Activated CD4-positive, alpha-beta memory T cell treated with anti-CD3 and anti-CD28 coated beads, Interleukin-2, amount 10 ng/mL, durations not matched to agents 7 days and 5 days (primary cell): ENCODE measurements at regions not wholly inside any gene's neighbourhood (a gene's known extent, or its start where the extent isn't known, plus 50 kb on each side); places are given as distances from the start of the nearest gene placed in this dataset.
"Not testable (repeated sequence)": the region's sequence is repeated elsewhere in the genome, so short reads cannot be mapped to it uniquely, and the experiment has no call there.

Experiments
- CTCF ChIA-PET: fragments of 350-600 bp; sonication (Branson Sonifier 250); formaldehyde crosslinking; loops from one replicate; lab custom pipeline; 2021; ENCODE audit warnings: antibody characterized with exemption, inconsistent platforms; lab: Charles Lee
- POLR2A ChIA-PET: fragments of 350-600 bp; sonication (Branson Sonifier 250); formaldehyde crosslinking; loops from one replicate; lab custom pipeline; 2021; ENCODE audit warnings: antibody characterized with exemption; lab: Charles Lee
- DNase-seq: peaks from one replicate; pipeline ENCODE4 v3.0.0-alpha.2; 2020
- H3K27ac Mint-ChIP-seq: one replicate; pipeline ENCODE4 v1.8.0; 2021; ENCODE audit warnings: mild to moderate bottlenecking, mixed read lengths
- H3K27me3 Mint-ChIP-seq: one replicate; pipeline ENCODE4 v1.8.0; 2021; ENCODE audit warnings: mixed read lengths
- H3K36me3 Mint-ChIP-seq: one replicate; pipeline ENCODE4 v1.8.0; 2021; ENCODE audit warnings: low read depth, mixed read lengths
- H3K4me1 Mint-ChIP-seq: one replicate; pipeline ENCODE4 v1.8.0; 2021; ENCODE audit warnings: mixed read lengths
- H3K4me3 Mint-ChIP-seq: one replicate; pipeline ENCODE4 v1.8.0; 2021; ENCODE audit warnings: mild to moderate bottlenecking, mixed read lengths
- H3K9me3 Mint-ChIP-seq: one replicate; pipeline ENCODE4 v1.8.0; 2021; ENCODE audit warnings: mixed read lengths

DNA sequence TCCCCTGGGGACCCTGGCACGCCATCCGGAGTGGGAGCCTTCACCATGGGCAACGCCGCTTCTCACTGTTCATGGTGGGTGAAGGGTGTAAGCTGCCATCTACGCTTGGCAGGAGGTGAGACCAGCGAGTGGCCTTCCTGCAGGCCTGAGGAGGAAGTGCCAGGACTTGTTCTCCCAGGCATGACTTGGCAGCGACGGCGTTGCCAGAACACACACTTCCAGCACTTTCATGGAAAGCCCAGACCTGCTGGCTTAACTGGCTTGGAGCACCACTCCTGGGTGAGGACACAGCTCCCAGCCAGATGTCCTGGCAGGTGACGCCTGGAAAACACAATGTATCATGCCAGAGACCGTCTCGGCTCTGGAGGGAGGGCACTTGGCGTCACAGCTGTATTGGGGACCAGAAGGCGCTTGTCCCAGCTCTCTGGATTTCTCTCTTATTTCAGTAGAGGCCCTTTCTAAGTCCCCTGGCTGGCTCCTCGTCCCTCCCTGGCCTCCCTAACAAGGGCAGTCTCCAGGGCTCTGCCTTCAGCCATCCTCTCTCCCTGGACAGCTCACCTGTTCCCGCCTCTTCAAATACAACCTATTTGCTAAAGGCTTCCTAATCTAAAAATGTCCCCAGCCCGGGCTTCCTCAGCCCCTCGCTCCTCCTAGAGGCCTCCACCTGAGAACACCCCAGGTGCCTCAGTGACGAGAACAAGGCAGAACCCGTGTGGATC, 188.3 kb downstream of the OLFM1 start:
- Mint-ChIP-seq H3K36me3 (no peaks in the 10 kb centered on the region), H3K9me3 (no peaks in the 10 kb centered on the region), H3K4me3 (no peak overlapping the region), H3K4me1 (no peaks in the 10 kb centered on the region), H3K27ac (no peak overlapping the region), H3K27me3 (no peaks in the 10 kb centered on the region)
- POLR2A ChIA-PET: no interaction called here
- no peak for DNase-seq
- CTCF ChIA-PET: no interaction called here

DNA sequence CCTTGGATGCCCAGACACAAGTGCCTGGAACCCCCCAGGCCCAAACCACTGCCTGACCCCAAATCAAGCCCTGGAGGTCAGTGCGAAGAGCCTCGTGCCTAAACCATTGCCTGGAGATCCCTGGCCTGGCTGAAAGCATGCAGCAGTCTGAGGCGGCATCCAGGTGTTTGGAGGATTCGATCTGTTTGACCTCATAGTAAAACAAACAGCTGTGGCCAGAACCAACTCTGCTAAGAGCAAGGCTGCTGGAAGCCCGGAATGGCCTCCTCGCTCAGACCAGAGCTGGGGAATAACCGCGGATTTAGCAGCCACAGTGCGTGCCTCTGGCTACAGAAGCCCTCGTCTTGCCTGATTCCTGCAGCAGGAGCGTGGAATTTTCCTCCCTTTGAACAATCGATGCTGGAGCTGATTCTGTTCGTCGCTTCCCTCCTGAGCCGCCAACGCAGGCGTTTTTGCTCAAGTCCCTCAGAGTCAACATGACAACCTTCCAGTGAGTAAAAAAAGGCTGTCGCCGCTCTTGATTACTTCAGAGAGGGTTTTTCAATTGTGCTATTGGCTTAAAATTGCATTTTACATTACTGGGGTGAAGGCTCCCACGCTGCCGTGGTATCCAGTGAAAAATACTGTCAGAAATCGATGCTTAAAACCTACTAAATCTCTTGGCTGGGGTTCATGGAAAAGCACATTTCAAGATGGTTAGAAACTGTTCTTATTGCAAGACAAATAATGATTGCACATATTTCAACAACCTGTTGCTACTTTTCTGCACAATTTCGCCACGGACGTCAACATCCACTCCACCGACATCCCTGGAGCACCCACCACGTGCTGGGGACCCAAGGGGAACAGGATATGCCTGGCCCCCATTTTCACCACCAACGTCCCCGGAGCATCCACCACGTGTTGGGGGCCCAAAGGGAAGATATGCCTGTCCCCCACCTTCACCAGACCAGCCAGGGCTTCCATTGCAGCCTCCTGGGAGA, 190.0 kb downstream of the OLFM1 start:
- no peak overlapping the region for H3K27ac Mint-ChIP-seq

DNA sequence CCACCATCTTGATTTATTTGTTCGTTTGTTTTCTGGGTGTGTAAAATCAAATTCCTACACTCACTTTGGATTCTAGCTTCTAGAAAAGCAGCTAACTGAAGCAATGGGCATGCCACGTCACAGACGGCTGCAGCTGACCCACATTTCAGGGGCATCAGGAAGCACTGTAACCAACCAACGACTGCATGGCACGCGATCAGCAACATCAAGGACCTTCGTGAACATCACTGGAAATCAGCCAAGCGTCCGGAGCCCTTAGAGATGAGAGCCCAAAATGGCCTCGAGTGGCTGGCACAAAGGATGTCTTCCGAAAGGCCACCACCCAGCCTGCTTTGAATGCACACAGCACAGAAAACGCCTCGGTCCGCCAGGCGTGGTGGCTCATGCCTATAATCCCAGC, 191.1 kb downstream of the OLFM1 start:
- H3K4me3 Mint-ChIP-seq: no peak overlapping the region
- no peak for DNase-seq
- no peaks in the 10 kb centered on the region for H3K4me1 Mint-ChIP-seq
- no peaks in the 10 kb centered on the region for H3K9me3 Mint-ChIP-seq
- ChIA-PET CTCF (no interaction called here), POLR2A (no interaction called here)
- no peak overlapping the region for H3K27ac Mint-ChIP-seq
- no peaks in the 10 kb centered on the region for H3K36me3 Mint-ChIP-seq
- no peaks in the 10 kb centered on the region for H3K27me3 Mint-ChIP-seq

More for the DNA sequence above, 190.0 kb downstream of the OLFM1 start:
- POLR2A ChIA-PET: no interaction called here
- no peaks in the 10 kb centered on the region for H3K27me3 Mint-ChIP-seq
- DNase-seq: no peak
- no peaks in the 10 kb centered on the region for H3K4me1 Mint-ChIP-seq
- CTCF ChIA-PET: no interaction called here
- no peaks in the 10 kb centered on the region for H3K36me3 Mint-ChIP-seq
- no peak overlapping the region for H3K4me3 Mint-ChIP-seq
- H3K9me3 Mint-ChIP-seq: no peaks in the 10 kb centered on the region

DNA sequence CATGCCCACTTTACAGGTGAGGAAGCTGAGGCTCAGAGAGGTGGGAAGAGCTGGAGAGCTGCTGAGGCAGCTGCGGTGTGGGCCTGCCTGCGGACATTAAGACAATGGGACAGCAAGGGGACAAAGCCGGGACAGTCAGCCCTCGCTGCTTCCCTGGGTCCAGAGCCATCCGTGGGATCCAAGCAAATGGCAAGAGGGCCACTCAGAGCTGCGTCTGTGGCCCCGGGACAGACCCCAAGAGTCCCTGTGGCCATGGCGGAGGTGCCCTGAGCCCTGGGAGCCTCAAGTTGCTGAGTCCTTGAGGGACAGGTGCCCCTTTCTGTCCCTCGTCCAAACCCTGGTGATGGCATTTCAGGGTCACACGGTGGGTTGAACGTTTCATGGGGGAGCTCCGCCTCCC, 191.9 kb downstream of the OLFM1 start:
- Mint-ChIP-seq H3K9me3 (no peaks in the 10 kb centered on the region), H3K27ac (no peak overlapping the region), H3K4me3 (no peak overlapping the region), H3K4me1 (no peaks in the 10 kb centered on the region), H3K36me3 (no peaks in the 10 kb centered on the region), H3K27me3 (no peaks in the 10 kb centered on the region)
- POLR2A ChIA-PET: no interaction called here
- no peak for DNase-seq
- CTCF ChIA-PET: no interaction called here

DNA sequence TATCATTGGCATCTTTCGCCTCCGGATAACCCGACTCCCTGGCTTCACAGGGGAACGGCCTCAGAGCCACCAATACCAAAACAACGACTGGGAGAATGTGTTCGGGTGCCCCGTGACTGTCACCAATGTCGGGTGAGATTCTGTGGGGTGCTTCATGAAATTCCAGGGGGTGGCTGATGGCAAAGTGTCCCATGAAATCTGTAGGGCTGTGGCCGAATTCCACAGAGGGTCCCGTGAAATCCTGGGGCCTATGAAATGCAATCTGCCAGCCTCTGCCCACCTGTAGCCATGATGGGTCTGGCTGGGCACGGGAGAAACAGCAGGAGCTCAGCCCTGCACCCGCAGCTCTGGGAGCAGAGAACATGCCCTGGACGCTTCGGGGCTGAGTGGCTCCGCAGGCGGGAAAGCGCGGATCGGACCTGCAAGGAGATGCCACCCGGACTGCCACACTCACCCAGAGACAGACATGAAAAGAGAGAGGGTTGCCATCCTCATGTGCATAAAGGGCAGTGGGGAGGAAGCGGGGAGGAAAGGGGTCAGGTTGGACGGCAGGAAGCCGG, 192.4 kb downstream of the OLFM1 start:
- DNase-seq: no peak
- ChIA-PET POLR2A (no interaction called here), CTCF (no interaction called here)
- Mint-ChIP-seq H3K27ac (no peak overlapping the region), H3K36me3 (no peaks in the 10 kb centered on the region), H3K4me3 (no peak overlapping the region), H3K27me3 (no peaks in the 10 kb centered on the region), H3K4me1 (no peaks in the 10 kb centered on the region), H3K9me3 (no peaks in the 10 kb centered on the region)

DNA sequence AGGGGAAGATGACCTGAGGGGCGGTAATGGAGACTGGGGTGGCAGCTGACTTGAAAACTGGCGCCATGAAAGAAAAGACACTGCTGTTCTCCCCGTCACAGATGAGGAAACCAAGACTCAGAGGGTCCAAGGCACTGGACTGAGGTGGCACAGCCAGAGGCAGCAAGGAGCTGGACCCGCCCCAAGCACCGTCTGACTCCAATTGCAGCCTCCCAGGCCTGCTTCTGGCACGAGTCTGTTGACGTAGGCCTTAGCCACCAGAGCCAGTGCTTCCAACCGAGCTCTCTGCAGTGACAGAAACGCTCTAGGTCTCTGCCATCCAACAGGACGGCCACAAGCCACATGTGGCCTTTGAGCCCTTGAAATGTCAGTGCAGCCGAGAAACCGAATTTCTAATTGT, 193.2 kb downstream of the OLFM1 start:
- DNase-seq: no peak
- POLR2A ChIA-PET: no interaction called here
- Mint-ChIP-seq H3K36me3 (no peaks in the 10 kb centered on the region), H3K27me3 (no peaks in the 10 kb centered on the region), H3K9me3 (no peaks in the 10 kb centered on the region), H3K4me3 (no peak overlapping the region), H3K4me1 (no peaks in the 10 kb centered on the region), H3K27ac (no peak overlapping the region)
- CTCF ChIA-PET: no interaction called here

DNA sequence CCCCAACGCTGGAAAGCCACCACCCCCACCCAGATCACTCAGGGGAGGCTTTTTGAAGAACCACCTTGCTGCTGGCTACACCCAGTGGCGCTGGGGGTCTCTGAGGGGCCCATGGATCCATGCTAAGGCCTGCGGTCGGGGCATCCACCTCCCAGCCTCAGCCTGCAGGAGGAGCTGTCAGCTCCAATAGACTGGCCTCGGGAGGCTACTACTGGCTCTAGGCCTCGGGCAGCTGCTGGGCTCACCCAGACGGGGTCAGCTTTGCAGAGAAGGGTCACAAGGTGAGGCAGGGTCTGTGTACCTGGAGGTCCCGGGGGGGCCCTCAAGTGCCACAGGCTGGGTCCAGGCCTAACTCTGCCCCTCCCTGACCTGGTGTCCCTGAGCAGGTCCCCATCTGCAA, 193.7 kb downstream of the OLFM1 start:
- peaks cover 1% of the 10 kb centered on the region for H3K9me3 Mint-ChIP-seq
- H3K27ac Mint-ChIP-seq: no peak overlapping the region
- ChIA-PET POLR2A (no interaction called here), CTCF (no interaction called here)
- no peak overlapping the region for H3K4me3 Mint-ChIP-seq
- no peaks in the 10 kb centered on the region for H3K4me1 Mint-ChIP-seq
- DNase-seq: no peak
- H3K27me3 Mint-ChIP-seq: no peaks in the 10 kb centered on the region
- H3K36me3 Mint-ChIP-seq: no peaks in the 10 kb centered on the region

DNA sequence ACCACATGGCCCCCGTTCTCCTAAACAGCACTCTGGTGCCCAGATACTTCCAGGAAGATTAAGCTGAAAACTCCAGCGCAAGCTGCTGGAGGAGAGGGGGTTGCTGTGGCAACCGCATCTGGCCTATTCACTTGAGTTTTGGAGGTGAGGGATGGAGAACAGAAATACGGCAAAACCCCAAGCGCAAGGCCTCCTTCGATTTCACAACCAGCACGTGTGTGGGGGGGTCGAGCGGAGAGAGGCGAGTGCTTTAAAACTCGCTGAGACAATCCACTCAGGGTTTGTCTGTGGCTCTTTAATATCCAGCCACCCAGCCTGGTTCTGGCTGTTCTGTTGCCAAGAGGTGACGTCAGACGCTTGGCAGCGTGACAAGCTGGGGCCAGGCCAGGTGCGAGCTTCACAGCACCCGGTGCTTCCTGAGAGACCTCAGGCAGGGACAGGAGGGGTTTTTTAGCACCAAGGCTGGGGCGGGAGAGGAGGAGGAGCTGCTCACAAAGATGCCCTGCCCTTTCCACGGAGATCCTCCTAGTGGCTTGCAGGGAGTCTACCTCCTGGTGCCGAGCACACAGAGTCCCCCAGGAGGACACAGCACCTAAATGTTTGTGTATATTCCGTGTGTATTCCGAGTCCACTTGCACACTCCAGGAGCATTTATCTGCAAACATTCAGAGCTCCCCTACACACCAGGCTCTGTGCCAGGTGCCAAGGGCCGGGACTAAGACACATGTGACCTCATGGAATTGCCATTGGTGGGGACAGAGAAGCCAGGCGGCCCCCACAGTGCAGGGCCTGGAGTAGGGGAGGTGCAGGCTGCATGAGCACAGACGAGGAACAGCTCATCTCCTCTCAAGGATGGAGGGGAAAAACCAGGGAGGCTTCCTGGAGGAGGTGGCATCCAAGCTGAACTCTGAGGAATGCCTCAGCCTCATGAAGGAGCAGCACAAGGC, 194.6 kb downstream of the OLFM1 start:
- no peaks in the 10 kb centered on the region for H3K36me3 Mint-ChIP-seq
- ChIA-PET CTCF (no interaction called here), POLR2A (no interaction called here)
- H3K27me3 Mint-ChIP-seq: no peaks in the 10 kb centered on the region
- no peak overlapping the region for H3K4me3 Mint-ChIP-seq
- no peak overlapping the region for H3K27ac Mint-ChIP-seq
- no peaks in the 10 kb centered on the region for H3K4me1 Mint-ChIP-seq
- no peak for DNase-seq
- peaks cover 6% of the 10 kb centered on the region for H3K9me3 Mint-ChIP-seq

DNA sequence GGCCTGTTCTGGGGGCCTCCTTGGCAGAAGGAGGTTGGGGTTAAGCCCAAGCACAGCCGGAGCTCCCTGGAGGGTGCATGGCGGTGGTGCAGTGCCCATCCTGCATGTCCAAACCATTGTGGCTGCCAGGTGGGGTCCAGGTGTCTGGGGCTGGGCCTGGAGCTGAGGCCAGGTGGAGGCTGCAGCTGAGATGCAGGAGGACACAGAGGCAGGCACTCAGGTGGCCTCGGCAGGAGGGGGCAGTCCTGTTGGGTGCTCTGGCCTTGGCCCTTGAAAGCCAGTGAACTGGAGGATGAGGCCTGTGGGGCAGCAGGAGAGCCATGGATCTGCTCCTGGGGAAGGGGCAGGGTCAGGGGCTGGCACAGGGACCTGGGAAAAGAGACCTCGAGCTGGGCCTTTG, 195.3 kb downstream of the OLFM1 start:
- Mint-ChIP-seq H3K36me3 (peaks cover 3% of the 10 kb centered on the region), H3K27me3 (no peaks in the 10 kb centered on the region), H3K4me1 (no peaks in the 10 kb centered on the region), H3K27ac (no peak overlapping the region), H3K4me3 (no peak overlapping the region), H3K9me3 (peaks cover 11% of the 10 kb centered on the region)
- DNase-seq: no peak
- CTCF ChIA-PET: no interaction called here
- POLR2A ChIA-PET: no interaction called here

DNA sequence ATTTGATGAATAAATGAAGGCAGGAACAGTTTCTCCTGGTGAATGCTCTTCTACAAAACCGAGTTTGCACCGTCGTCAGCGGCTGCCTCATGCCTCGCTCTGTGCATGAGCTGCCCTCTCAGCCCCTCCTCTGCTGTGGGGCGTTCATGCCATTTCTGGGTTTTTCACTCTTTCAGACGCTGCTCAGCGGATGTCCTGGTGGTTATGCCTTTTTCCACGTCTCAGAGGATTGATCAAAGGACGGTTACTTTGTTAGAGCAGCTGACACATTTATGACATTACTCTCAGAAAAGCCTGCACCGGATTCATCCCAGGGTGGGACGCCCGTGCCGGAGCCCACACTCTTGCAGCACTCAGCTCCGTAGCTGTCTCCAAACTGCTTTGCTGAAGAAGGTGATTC, 195.9 kb upstream of the PPP1R26 start:
- peaks cover 3% of the 10 kb centered on the region for H3K36me3 Mint-ChIP-seq
- no peaks in the 10 kb centered on the region for H3K27me3 Mint-ChIP-seq
- H3K27ac Mint-ChIP-seq: no peak overlapping the region
- CTCF ChIA-PET: no interaction called here
- H3K9me3 Mint-ChIP-seq: peaks cover 11% of the 10 kb centered on the region
- no peak overlapping the region for H3K4me3 Mint-ChIP-seq
- DNase-seq: no peak
- POLR2A ChIA-PET: no interaction called here
- no peaks in the 10 kb centered on the region for H3K4me1 Mint-ChIP-seq

DNA sequence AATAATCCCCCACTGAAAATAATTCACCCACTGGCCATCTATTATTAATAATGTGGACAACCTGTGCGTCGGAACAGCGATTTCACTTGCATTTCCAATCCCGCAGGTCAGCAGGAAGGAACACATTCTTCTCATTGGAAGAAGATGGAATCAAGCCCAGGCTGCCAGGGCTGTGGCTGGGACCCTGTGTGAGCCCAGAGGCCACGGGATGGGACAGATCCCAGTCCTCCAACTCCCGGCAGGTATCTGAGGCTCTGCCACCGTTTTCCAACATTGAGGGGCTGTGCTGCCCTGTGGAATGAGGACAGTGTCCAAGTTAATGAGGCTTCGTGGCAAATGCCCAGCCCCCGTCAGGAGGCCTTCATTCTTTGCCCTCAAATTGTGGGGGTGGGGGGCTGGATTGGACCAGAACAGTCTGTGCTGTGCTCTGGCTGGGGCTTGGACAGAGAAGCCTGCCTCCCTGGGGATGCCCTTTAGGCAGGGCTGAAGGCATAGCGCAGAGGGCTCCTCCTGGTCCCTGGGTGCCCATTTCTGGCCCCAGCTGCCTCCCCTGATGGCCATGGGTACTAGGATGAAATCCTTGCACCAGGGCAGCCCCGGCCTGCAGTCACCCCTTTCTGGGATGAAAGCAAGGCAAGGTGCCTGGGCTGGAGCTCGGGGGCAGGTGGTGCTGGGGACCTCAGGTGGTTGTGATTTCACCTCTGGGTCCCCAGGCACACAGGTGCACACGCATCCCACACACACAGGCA, 195.0 kb upstream of the PPP1R26 start:
- CTCF ChIA-PET: no interaction called here
- H3K9me3 Mint-ChIP-seq: peaks cover 11% of the 10 kb centered on the region

DNA sequence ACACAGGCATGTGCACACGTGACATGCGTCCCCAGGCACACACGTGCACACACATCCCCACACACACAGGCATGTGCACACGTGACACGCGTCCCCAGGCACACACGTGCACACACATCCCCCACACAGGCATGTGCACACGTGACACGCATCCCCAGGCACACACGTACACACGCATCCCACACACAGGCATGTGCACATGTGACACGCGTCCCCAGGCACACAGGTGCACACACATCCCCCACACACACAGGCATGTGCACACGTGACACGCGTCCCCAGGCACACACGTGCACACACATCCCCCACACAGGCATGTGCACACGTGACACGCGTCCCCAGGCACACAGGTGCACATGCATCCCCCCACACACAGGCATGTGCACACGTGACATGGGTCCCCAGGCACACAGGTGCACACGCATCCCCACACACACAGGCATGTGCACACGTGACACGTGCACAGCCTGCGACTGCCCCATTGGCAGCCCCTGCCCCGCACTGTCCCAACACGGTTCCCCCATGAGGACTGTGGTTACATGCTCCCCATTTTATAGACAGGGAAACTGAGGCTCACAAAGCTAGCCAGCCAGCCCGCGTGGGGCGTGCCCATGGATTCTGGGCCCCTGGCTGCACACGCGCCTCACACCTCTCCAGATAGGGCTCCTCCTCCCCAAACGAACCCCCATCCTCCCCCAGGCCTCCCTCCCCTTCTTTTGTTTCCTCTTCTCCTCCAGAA, 193.2 kb upstream of the PPP1R26 start:
- H3K4me1 Mint-ChIP-seq, H3K27ac Mint-ChIP-seq, H3K4me3 Mint-ChIP-seq, H3K36me3 Mint-ChIP-seq, POLR2A ChIA-PET, DNase-seq, H3K27me3 Mint-ChIP-seq, CTCF ChIA-PET: not testable (repeated sequence)
- peaks cover 11% of the 10 kb centered on the region for H3K9me3 Mint-ChIP-seq

More for the DNA sequence above, 195.0 kb upstream of the PPP1R26 start:
- no peak overlapping the region for H3K4me3 Mint-ChIP-seq
- H3K27ac Mint-ChIP-seq: no peak overlapping the region
- POLR2A ChIA-PET: no interaction called here
- H3K36me3 Mint-ChIP-seq: peaks cover 3% of the 10 kb centered on the region
- H3K27me3 Mint-ChIP-seq: no peaks in the 10 kb centered on the region
- no peaks in the 10 kb centered on the region for H3K4me1 Mint-ChIP-seq
- no peak for DNase-seq
